Neural cell (in vitro differentiated cells): ENCODE measurements at regions not wholly inside any gene's neighbourhood (a gene's known extent, or its start where the extent isn't known, plus 50 kb on each side); places are given as distances from the start of the nearest gene placed in this dataset.

Source experiments
- H2AFZ ChIP-seq: fragments of 200-600, 300-800 bp; sonication (generic), shearing (Covaris generic); 2 replicates; pipeline ENCODE4 v1.6.0; 2014; ENCODE audit warnings: low read depth, mild to moderate bottlenecking, antibody characterized with exemption, low read length, moderate library complexity
- H3F3A ChIP-seq: fragments of 200-600 bp; shearing (Covaris generic); 2 replicates; pipeline ENCODE4 v1.6.1; 2016; ENCODE audit warnings: mild to moderate bottlenecking, moderate library complexity, mixed read lengths, antibody characterized with exemption, low read length; ENCODE audit not compliant: insufficient read depth, poor library complexity, severe bottlenecking
- H3K27ac ChIP-seq: fragments of 200-600, 300-800 bp; sonication (generic), shearing (Covaris generic); 2 replicates; pipeline ENCODE4 v1.5.1; 2014; ENCODE audit warnings: mild to moderate bottlenecking, low read length, moderate library complexity
- H3K27me3 ChIP-seq: fragments of 300-800, 200-600 bp; sonication (generic), shearing (Covaris generic); 2 replicates; pipeline ENCODE4 v1.6.0; 2014; ENCODE audit warnings: mild to moderate bottlenecking, low read depth, low read length, moderate library complexity; ENCODE audit not compliant: insufficient read depth
- H3K36me3 ChIP-seq: fragments of 300-800, 200-600 bp; sonication (generic), shearing (Covaris generic); 2 replicates; pipeline ENCODE4 v1.5.1; 2014; ENCODE audit warnings: mild to moderate bottlenecking, antibody characterized with exemption, low read length, moderate library complexity; ENCODE audit not compliant: insufficient read depth
- H3K4me2 ChIP-seq: fragments of 300-800, 200-600 bp; sonication (generic), shearing (Covaris generic); 2 replicates; pipeline ENCODE4 v1.6.0; 2014; ENCODE audit warnings: mild to moderate bottlenecking, low read length
- H3K4me3 ChIP-seq: fragments of 300-800, 200-600 bp; sonication (generic), shearing (Covaris generic); 2 replicates; pipeline ENCODE4 v1.5.1; 2014; ENCODE audit warnings: mild to moderate bottlenecking, low read length, moderate library complexity
- H3K79me2 ChIP-seq: fragments of 200-600 bp; shearing (Covaris generic); replicated peaks from 2 replicates; pipeline ENCODE4 v1.6.0; 2014; ENCODE audit warnings: mild to moderate bottlenecking, low read length, moderate library complexity; ENCODE audit not compliant: insufficient read depth
- H3K9ac ChIP-seq: fragments of 300-800, 200-600 bp; sonication (generic), shearing (Covaris generic); 2 replicates; pipeline ENCODE4 v1.6.1; 2016; ENCODE audit warnings: mild to moderate bottlenecking, low read length, mixed read lengths
- H3K9me2 ChIP-seq: fragments of 200-600 bp; shearing (Covaris generic); 2 replicates; pipeline ENCODE4 v1.6.1; 2016; ENCODE audit warnings: mild to moderate bottlenecking, low read length, mixed read lengths; ENCODE audit not compliant: insufficient read depth
- H3K9me3 ChIP-seq: fragments of 200-600, 300-800 bp; sonication (generic), shearing (Covaris generic); 2 replicates; pipeline ENCODE4 v1.6.1; 2016; ENCODE audit warnings: mild to moderate bottlenecking, mixed run types, low read length, moderate library complexity, mixed read lengths
- H4K20me1 ChIP-seq: fragments of 200-600 bp; shearing (Covaris generic); 2 replicates; pipeline ENCODE4 v1.6.1; 2016; ENCODE audit warnings: mild to moderate bottlenecking, mixed run types; ENCODE audit not compliant: insufficient read depth
- CTCF ChIP-seq: fragments of 450-650 bp; IDR thresholded peaks from 2 replicates; pipeline ENCODE4 v1.5.1; 2014; ENCODE audit warnings: antibody characterized with exemption, mild to moderate bottlenecking, moderate library complexity; ENCODE audit not compliant: poor library complexity, severe bottlenecking
- EP300 ChIP-seq: fragments of 450-650 bp; conservative IDR thresholded peaks from 2 replicates; pipeline ENCODE4 v1.6.1; 2014; ENCODE audit warnings: antibody characterized with exemption, mild to moderate bottlenecking, moderate library complexity; ENCODE audit not compliant: poor library complexity, severe bottlenecking
- EZH2 ChIP-seq: fragments of 200-600, 300-800 bp; shearing (Covaris generic), sonication (generic); IDR thresholded peaks from 2 replicates; pipeline ENCODE4 v1.6.1; 2014; ENCODE audit warnings: antibody characterized with exemption, low read length, borderline replicate concordance, mild to moderate bottlenecking; ENCODE audit not compliant: insufficient read depth, poor library complexity, severe bottlenecking
- MXI1 ChIP-seq: fragments of 450-650 bp; conservative IDR thresholded peaks from 2 replicates; pipeline ENCODE4 v1.6.1; 2014; ENCODE audit warnings: antibody characterized with exemption, mild to moderate bottlenecking; ENCODE audit not compliant: poor library complexity, severe bottlenecking
- POLR2AphosphoS5 ChIP-seq: IDR thresholded peaks from 2 replicates; pipeline ENCODE4 v1.6.1; 2012
- RAD21 ChIP-seq: fragments of 450-650 bp; conservative IDR thresholded peaks from 2 replicates; pipeline ENCODE4 v1.6.1; 2014; ENCODE audit warnings: antibody characterized with exemption, mild to moderate bottlenecking, moderate library complexity
- REST ChIP-seq: IDR thresholded peaks from 2 replicates; pipeline ENCODE4 v1.6.1; 2012; ENCODE audit warnings: borderline replicate concordance
- SMC3 ChIP-seq: fragments of 450-650 bp; conservative IDR thresholded peaks from 2 replicates; pipeline ENCODE4 v1.6.1; 2014; ENCODE audit warnings: antibody characterized with exemption, mild to moderate bottlenecking, moderate library complexity; ENCODE audit not compliant: poor library complexity
- TAF1 ChIP-seq: IDR thresholded peaks from 2 replicates; pipeline ENCODE4 v1.6.1; 2012; ENCODE audit warnings: low read depth

- H3K36me3 ChIP-seq, result no peaks in the 10 kb centered on the region
- H3K9ac ChIP-seq, result no peak overlapping the region
- no peaks in the 10 kb centered on the region for H3F3A ChIP-seq
- H3K27ac ChIP-seq, result no peak overlapping the region
- H3K27me3 ChIP-seq, result no peaks in the 10 kb centered on the region
- H4K20me1 ChIP-seq, result no peaks in the 10 kb centered on the region
- no peaks in the 10 kb centered on the region for H3K9me2 ChIP-seq
- no peaks in the 10 kb centered on the region for H3K9me3 ChIP-seq
- H2AFZ ChIP-seq, result no peak overlapping the region
- no peak overlapping the region for H3K4me2 ChIP-seq
- TF ChIP-seq CTCF, result peak; percentile 35
- TF ChIP-seq TAF1, result no peak
- TF ChIP-seq SMC3, result peak; percentile 47
- H3K79me2 ChIP-seq, result no peaks in the 10 kb centered on the region
- H3K4me3 ChIP-seq, result no peak overlapping the region
Observed at GRCh38 chr11:119491753-119492510, 69.0 kb upstream of the THY1 start.

GRCh38 chr11:119490253-119491006, 67.5 kb upstream of the THY1 start:
- Histone ChIP-seq H3F3A (no peaks in the 10 kb centered on the region), H3K36me3 (no peaks in the 10 kb centered on the region), H3K9ac (no peak overlapping the region), H3K9me3 (no peaks in the 10 kb centered on the region), H3K4me2 (no peak overlapping the region), H3K9me2 (no peaks in the 10 kb centered on the region), H3K27ac (no peak overlapping the region), H3K79me2 (no peaks in the 10 kb centered on the region), H3K4me3 (no peak overlapping the region), H2AFZ (no peak overlapping the region), H3K27me3 (no peaks in the 10 kb centered on the region), H4K20me1 (no peaks in the 10 kb centered on the region)
- TF ChIP-seq TAF1, result no peak
- no peak for TF ChIP-seq SMC3
- no peak for TF ChIP-seq RAD21
- no peak for TF ChIP-seq CTCF
- no peak for TF ChIP-seq EP300
- TF ChIP-seq POLR2AphosphoS5, result no peak
- no peak for TF ChIP-seq EZH2
- TF ChIP-seq REST, result no peak
- TF ChIP-seq MXI1, result no peak
